ENCODE measurements at regions not wholly inside any gene's neighbourhood (a gene's known extent, or its start where the extent isn't known, plus 50 kb on each side); places are given as distances from the start of the nearest gene placed in this dataset.
"Not testable (repeated sequence)": the region's sequence is repeated elsewhere in the genome, so short reads cannot be mapped to it uniquely, and the experiment has no call there.

GRCh38 chr18:40179729-40180461 is 1775.1 kb upstream of the PIK3C3 start:
- DNase-seq, result no peak

DNA sequence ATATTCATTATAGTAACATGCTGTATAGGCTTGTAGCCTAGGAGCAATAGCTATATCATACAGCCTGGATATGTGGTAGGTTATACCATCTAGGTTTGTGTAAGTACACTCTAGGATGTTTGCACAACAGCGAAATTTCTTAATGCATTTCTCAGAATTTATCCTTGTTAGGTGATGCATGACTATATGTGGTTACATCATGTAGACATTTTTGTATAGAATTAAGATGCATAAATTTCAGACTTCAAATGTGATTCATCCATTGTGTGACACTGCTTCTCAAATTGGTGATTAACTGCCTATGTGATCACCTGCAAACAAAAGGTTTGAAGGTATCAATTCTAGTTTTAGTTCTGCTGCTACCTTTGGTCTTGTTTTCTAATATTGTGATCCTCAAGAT is 1787.0 kb upstream of the PIK3C3 start:
- no peak for DNase-seq

- DNase-seq, result no peak
Observed at GRCh38 chr18:40163254-40163653, 1791.8 kb upstream of the PIK3C3 start.

GRCh38 chr18:40160361-40160760 is 1794.7 kb upstream of the PIK3C3 start:
- no peak for DNase-seq

- DNase-seq, result no peak
Observed at GRCh38 chr18:40159141-40160017, 1795.7 kb upstream of the PIK3C3 start.

- DNase-seq, result no peak
Observed at GRCh38 chr18:40157120-40157519, 1797.9 kb upstream of the PIK3C3 start.

GRCh38 chr18:40152859-40153258 is 1802.2 kb upstream of the PIK3C3 start:
- DNase-seq, result no peak

GRCh38 chr18:40148960-40149359 is 1806.1 kb upstream of the PIK3C3 start:
- DNase-seq, result no peak

DNA sequence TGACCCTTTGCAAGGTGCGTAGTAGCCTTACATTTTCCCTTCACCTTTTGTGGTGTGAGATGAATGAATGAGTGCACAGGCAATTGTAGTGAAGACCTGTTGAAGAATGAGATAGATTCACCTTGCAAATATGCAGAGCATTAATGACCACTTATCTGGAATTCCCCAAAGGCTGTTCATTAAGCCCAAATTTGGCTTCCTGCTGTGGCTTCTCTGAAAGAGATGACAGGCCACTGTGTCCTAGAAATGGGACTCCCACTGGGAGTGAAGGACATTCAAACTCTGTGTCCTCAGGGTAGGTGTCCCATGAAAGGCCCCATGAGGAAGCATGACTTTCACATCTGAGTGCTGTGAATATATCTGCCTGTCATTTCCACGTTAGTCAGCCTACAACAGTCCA is 1821.8 kb upstream of the PIK3C3 start:
- no peak for DNase-seq

DNA sequence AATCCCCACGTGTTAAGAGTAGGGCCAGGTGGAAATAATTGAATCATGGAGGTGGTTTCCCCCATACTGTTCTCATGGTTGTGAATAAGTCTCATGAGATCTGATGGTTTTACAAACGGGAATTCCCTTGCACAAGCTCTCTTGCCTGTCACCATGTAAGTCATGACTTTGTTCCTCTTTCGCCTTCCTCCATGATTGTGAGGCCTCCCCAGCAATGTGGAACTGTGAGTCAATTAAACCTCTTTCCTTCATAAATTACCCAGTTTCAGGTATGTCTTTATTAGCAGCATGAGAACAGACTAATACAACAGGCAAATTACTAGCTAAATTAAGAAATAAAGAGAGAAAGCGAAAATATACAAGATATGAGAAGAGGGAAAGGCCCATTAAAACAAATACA is 1822.6 kb upstream of the PIK3C3 start:
- not testable (repeated sequence) for DNase-seq

DNA sequence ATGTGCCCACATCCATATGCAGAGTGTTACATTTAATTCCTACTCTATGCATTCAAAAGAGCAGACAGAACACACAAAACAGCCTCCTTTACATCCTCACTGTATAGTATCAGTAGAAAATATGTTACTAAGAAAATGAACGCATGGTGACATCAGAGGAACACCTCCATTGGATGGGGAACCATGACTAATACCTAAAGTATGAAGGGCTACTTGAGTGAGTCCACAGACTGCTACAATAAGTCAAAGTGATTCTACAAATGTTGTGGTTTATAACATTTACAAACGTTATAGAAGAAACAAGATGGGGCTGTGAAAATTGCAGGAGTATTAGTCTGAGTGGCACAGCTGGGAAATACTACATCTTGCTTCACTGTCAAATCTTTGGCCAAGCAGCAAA is 1830.9 kb upstream of the PIK3C3 start:
- DNase-seq, result no peak

DNA sequence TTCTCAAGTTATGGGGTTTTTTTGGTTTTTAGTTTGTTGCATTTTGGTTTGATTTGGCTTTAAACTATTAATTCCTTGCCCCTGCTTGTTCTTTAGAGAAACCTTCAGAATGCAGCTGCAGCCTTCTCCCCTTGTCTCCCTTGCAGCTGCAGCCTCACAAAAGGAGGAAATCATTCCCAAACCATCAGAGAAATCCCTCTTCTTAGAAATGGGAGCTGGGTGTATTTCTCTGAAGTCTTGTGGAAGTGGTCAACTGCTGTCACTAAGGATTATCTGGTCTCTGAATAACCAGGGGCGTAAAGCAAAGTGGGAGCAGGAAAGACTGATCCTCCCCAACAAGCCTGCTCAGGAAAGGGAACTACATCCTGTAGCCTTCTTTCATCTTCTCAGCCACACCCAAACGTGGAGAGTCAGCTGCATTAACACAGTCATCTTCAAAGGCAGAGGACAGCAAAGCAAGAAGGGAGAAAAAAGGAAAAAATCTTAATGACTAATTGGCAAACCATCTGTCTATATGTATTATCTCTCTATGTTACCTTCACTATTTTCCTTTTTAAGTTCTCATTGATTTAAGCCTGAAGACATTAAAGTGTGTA is 1834.1 kb upstream of the PIK3C3 start:
- DNase-seq, result no peak

GRCh38 chr18:40120356-40120755 is 1834.7 kb upstream of the PIK3C3 start:
- DNase-seq, result no peak

DNA sequence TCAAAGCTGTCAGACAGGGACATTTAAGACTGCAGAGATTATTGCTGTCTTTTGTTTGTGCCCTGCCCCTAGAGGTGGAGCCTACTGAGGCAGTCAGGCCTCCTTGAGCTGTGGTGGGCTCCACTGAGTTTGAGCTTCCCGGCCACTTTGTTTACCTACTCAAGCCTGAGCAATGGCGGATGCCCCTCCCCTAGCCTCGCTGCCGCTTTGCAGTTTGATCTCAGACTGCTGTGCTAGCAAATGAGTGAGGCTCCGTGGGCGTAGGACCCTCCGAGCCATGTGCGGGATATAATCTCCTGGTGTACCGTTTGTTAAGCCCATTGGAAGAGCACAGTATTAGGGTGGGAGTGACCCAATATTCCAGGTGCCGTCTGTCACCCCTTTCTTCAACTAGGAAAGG is 1835.5 kb upstream of the PIK3C3 start:
- DNase-seq, result not testable (repeated sequence)

GRCh38 chr18:40110455-40110854 is 1844.6 kb upstream of the PIK3C3 start:
- DNase-seq, result no peak

DNA sequence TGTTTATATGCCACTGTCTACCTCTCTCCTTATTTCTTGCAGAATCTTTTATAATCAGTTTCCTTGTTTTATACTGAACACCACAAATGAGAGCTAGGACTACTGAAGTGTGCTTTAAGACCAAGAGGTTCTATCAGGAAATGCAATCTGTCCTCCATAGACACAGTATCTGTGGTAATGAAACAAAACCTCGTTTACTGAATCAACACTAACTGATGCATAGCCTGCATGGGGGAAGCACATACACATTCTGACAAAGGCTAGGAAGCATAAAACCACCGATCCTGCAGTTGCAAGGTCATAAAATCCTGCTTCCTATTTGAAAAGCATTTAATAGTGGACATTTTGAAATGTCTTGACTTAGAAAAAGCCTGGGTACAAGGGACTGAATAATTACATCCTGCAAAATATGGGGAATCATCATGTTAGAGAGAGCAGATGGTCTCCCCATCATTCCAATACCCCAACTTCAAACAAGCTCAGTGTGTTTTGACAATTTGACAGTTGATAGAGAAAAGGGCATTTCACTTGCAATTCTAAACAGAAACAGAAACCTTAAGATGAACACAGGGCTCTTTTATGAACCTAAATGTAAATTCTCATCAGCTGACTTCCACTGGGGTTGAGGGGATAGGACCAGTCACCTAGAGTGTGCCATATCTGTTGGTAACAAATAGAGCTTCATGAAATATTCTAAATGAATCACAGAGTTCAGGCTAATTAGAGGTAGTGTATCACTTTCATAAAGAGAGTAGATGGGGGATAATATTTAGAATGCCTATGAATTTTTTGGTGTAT is 1845.6 kb upstream of the PIK3C3 start:
- DNase-seq, result no peak

DNA sequence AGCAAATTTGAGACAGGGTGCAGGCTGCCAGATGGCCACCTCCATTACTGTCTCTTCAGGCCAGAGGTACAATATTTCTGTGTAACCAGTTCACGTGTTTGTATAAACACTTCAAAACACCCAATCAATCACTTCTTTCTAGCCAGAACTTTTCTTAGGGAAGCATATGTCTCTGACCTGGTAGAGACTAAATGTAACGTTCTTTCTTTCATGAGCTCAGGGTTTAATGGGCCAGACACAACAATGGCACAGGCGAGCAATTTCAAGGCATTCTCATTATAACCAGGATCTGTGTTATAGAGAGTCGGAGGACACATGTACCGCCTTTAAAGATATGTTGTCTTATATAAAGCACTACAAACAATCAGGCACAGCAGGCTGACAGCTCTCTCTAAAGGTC is 1846.4 kb upstream of the PIK3C3 start:
- DNase-seq, result no peak

GRCh38 chr18:40102903-40103302 is 1852.1 kb upstream of the PIK3C3 start:
- no peak for DNase-seq

- no peak for DNase-seq
Observed at GRCh38 chr18:40099641-40100040, 1855.4 kb upstream of the PIK3C3 start.

DNA sequence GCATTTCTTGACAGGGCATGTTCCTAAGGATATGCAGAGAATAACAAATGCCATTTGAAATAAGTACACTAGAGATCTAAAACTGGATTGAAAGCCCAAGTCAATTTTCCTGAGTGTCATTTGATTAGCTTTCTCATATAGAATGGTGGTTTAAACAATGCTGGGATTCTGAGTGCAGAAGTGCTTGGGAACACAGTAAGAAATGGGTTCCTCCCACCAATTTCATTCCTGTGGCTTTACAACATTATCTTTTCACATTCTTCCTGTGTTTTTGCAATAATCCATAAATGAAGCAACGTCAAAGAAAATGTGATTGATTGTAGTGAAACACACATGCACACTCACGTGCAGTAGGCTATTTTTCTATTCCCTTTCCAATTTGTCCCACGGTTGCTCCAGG is 1858.4 kb upstream of the PIK3C3 start:
- DNase-seq, result no peak

DNA sequence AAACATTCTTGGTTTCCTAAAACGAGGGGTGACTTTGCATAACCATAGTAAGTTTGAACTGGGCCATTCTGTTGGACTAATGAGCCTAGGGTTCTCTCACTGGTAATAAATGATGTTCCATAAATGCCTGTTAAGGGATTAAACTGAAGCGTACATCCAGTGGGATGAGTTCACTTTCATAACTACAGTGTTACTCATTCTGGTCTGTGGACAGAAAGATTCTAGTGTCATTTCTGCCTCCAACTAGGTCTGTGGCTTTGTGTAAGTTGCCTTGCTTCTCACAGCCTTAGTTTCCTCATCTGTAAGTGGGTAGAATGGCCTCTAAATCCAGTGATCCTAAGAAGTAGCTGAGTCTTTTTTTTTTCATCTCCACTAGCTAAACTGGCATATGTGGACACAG is 1860.6 kb upstream of the PIK3C3 start:
- no peak for DNase-seq

- DNase-seq, result no peak
Observed at GRCh38 chr18:40088130-40088529, 1866.9 kb upstream of the PIK3C3 start.

GRCh38 chr18:40079786-40080185 is 1875.2 kb upstream of the PIK3C3 start:
- no peak for DNase-seq
